ENCODE measurements at regions not wholly inside any gene's neighbourhood (a gene's known extent, or its start where the extent isn't known, plus 50 kb on each side); places are given as distances from the start of the nearest gene placed in this dataset.

DNA sequence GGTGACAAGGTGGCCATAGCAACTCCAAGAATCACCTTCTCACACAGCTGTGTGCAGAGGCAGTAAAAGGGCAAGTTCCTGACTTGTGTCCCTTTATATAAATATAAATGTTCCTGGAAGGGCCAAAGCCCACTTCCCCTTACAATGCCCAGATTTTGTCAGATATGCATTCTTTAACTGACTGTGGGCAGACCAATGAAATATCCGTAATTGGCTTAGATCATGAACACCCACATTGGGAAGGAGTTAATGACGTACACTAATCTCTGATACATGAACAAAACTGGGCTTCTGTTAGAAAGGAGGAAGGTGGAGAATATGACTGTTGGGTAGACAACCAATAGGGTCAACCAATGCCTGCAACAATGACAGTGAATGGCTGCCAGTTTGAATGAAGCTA, 397.2 kb upstream of the CLINT1 start:
- no peaks in the 10 kb centered on the region for H3K9me3 ChIP-seq (replicated peaks; ENCODE audit: insufficient read depth, low read length)
- H3K9ac ChIP-seq (ENCODE audit: low read length) = no peak overlapping the region
- H3K36me3 ChIP-seq (replicated peaks; ENCODE audit: insufficient read depth, low read length) = no peaks in the 10 kb centered on the region
- no peak overlapping the region for H3K4me3 ChIP-seq (ENCODE audit: low read length)
- H3K27me3 ChIP-seq (replicated peaks; ENCODE audit: insufficient read depth, low read length) = no peaks in the 10 kb centered on the region
- H4K20me1 ChIP-seq (ENCODE audit: insufficient read depth, low read length) = no peaks in the 10 kb centered on the region
- H3F3A ChIP-seq (ENCODE audit: insufficient read depth, low read length) = no peaks in the 10 kb centered on the region
- no peak overlapping the region for H2AFZ ChIP-seq (ENCODE audit: low read length)
- H3K4me2 ChIP-seq (ENCODE audit: low read depth, low read length) = no peak overlapping the region
- no peak for DNase-seq
- H3K79me2 ChIP-seq (ENCODE audit: low read length) = no peaks in the 10 kb centered on the region
- no peaks in the 10 kb centered on the region for H3K9me2 ChIP-seq (replicated peaks; ENCODE audit: insufficient read depth, low read length)
- no peaks in the 10 kb centered on the region for H3K4me1 ChIP-seq (ENCODE audit: low read length)
- TF ChIP-seq EZH2 (optimal IDR thresholded peaks at IDR 0.05; ENCODE audit: low read depth, low read length) = no peak
- TF ChIP-seq, protein P1, sequence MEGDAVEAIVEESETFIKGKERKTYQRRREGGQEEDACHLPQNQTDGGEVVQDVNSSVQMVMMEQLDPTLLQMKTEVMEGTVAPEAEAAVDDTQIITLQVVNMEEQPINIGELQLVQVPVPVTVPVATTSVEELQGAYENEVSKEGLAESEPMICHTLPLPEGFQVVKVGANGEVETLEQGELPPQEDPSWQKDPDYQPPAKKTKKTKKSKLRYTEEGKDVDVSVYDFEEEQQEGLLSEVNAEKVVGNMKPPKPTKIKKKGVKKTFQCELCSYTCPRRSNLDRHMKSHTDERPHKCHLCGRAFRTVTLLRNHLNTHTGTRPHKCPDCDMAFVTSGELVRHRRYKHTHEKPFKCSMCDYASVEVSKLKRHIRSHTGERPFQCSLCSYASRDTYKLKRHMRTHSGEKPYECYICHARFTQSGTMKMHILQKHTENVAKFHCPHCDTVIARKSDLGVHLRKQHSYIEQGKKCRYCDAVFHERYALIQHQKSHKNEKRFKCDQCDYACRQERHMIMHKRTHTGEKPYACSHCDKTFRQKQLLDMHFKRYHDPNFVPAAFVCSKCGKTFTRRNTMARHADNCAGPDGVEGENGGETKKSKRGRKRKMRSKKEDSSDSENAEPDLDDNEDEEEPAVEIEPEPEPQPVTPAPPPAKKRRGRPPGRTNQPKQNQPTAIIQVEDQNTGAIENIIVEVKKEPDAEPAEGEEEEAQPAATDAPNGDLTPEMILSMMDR (IDR thresholded peaks at IDR 0.05; ENCODE audit: low read length) = no peak
- no peak for TF ChIP-seq EZH2phosphoT487 (IDR thresholded peaks at IDR 0.05; ENCODE audit: low read length)
- no peak overlapping the region for H3K27ac ChIP-seq (ENCODE audit: low read length)

DNA sequence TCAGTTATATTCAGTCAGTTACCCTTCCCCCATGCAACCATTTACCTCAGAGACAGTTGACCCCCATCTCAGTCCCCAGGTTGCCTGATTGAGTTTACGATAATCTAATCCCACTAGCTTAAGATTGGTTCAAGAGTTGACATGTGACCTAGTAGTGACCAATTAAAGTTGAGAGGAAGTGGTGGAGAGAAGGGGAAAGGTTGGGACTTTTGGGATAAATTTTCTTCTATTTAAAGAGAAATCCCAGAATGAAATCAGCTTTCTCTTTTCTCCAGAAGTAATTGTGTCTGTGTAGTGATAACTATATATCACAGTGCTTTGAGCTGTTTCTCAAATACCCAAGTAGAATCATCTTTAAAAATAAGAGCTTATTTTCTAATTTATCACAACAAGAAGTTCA, 396.7 kb upstream of the CLINT1 start:
- TF ChIP-seq EZH2 (optimal IDR thresholded peaks at IDR 0.05; ENCODE audit: low read depth, low read length) (no peak), EZH2phosphoT487 (IDR thresholded peaks at IDR 0.05; ENCODE audit: low read length) (no peak)
- TF ChIP-seq, protein P1 (IDR thresholded peaks at IDR 0.05; ENCODE audit: low read length) = no peak
- H3K27ac ChIP-seq (ENCODE audit: low read length) = no peak overlapping the region
- no peak overlapping the region for H3K4me3 ChIP-seq (ENCODE audit: low read length)
- no peaks in the 10 kb centered on the region for H3K27me3 ChIP-seq (replicated peaks; ENCODE audit: insufficient read depth, low read length)
- H4K20me1 ChIP-seq (ENCODE audit: insufficient read depth, low read length) = no peaks in the 10 kb centered on the region
- DNase-seq = no peak
- H3K79me2 ChIP-seq (ENCODE audit: low read length) = no peaks in the 10 kb centered on the region
- no peaks in the 10 kb centered on the region for H3K9me3 ChIP-seq (replicated peaks; ENCODE audit: insufficient read depth, low read length)
- H3K4me2 ChIP-seq (ENCODE audit: low read depth, low read length) = no peak overlapping the region
- H3K9ac ChIP-seq (ENCODE audit: low read length) = no peak overlapping the region
- H3F3A ChIP-seq (ENCODE audit: insufficient read depth, low read length) = no peaks in the 10 kb centered on the region
- H3K4me1 ChIP-seq (ENCODE audit: low read length) = no peaks in the 10 kb centered on the region
- H3K36me3 ChIP-seq (replicated peaks; ENCODE audit: insufficient read depth, low read length) = no peaks in the 10 kb centered on the region
- no peak overlapping the region for H2AFZ ChIP-seq (ENCODE audit: low read length)
- H3K9me2 ChIP-seq (replicated peaks; ENCODE audit: insufficient read depth, low read length) = no peaks in the 10 kb centered on the region

DNA sequence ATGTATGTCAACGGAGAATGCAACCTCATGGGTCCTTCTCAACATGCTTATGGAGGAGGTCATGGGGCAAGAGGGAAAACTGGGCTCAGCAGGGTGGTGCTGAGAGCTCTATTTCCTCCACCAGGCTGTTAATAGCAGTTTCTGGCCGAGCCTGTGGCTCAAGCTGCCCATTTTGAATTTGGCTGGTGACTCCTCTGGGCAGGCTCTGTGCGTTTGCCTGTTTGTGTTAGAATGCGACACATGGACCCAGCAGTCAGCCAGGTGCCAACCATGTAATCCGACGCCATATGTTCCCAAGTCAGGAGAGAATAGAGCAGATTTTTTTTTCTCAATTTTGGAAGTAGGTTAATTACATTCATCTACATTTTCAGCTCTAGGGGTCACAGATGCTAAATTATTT, 387.7 kb upstream of the CLINT1 start:
- H2AFZ ChIP-seq (ENCODE audit: low read length) = no peak overlapping the region
- H3F3A ChIP-seq (ENCODE audit: insufficient read depth, low read length) = no peaks in the 10 kb centered on the region
- H3K27me3 ChIP-seq (replicated peaks; ENCODE audit: insufficient read depth, low read length) = no peaks in the 10 kb centered on the region
- no peak overlapping the region for H3K4me2 ChIP-seq (ENCODE audit: low read depth, low read length)
- H3K9me2 ChIP-seq (replicated peaks; ENCODE audit: insufficient read depth, low read length) = no peaks in the 10 kb centered on the region
- no peak overlapping the region for H3K9ac ChIP-seq (ENCODE audit: low read length)
- H3K9me3 ChIP-seq (replicated peaks; ENCODE audit: insufficient read depth, low read length) = no peaks in the 10 kb centered on the region
- no peaks in the 10 kb centered on the region for H4K20me1 ChIP-seq (ENCODE audit: insufficient read depth, low read length)
- H3K36me3 ChIP-seq (replicated peaks; ENCODE audit: insufficient read depth, low read length) = no peaks in the 10 kb centered on the region
- DNase-seq = no peak
- no peak overlapping the region for H3K4me3 ChIP-seq (ENCODE audit: low read length)
- no peaks in the 10 kb centered on the region for H3K4me1 ChIP-seq (ENCODE audit: low read length)
- H3K27ac ChIP-seq (ENCODE audit: low read length) = no peak overlapping the region
- TF ChIP-seq, protein P1 (IDR thresholded peaks at IDR 0.05; ENCODE audit: low read length) = no peak
- TF ChIP-seq EZH2 (optimal IDR thresholded peaks at IDR 0.05; ENCODE audit: low read depth, low read length) (no peak), EZH2phosphoT487 (IDR thresholded peaks at IDR 0.05; ENCODE audit: low read length) (no peak)
- no peaks in the 10 kb centered on the region for H3K79me2 ChIP-seq (ENCODE audit: low read length)

Data from MM.1S (cell line).